Effector CD4-positive, alpha-beta T cell (primary cell): ENCODE measurements at regions not wholly inside any gene's neighbourhood (a gene's known extent, or its start where the extent isn't known, plus 50 kb on each side); places are given as distances from the start of the nearest gene placed in this dataset.

Experiments
- DNase-seq: peaks from one replicate; pipeline ENCODE4 v3.0.0-alpha.2; 2020

- DNase-seq, result no peak
Observed at GRCh38 chr7:132733860-132734259, 157.6 kb upstream of the PLXNA4 start.

GRCh38 chr7:132732321-132732865 lies 156.1 kb upstream of the PLXNA4 start:
- no peak for DNase-seq

GRCh38 chr7:132730105-132730504 lies 153.8 kb upstream of the PLXNA4 start:
- no peak for DNase-seq

- DNase-seq, result no peak
Observed at GRCh38 chr7:132723506-132724081, 147.3 kb upstream of the PLXNA4 start.

GRCh38 chr7:132720835-132721234 lies 144.6 kb upstream of the PLXNA4 start:
- DNase-seq, result no peak

GRCh38 chr7:132713893-132714292 lies 137.6 kb upstream of the PLXNA4 start:
- no peak for DNase-seq

GRCh38 chr7:132709971-132710567 lies 133.8 kb upstream of the PLXNA4 start:
- DNase-seq, result peak; percentile 8

GRCh38 chr7:132708470-132708869 lies 132.2 kb upstream of the PLXNA4 start:
- no peak for DNase-seq

GRCh38 chr7:132705146-132705545 lies 128.9 kb upstream of the PLXNA4 start:
- no peak for DNase-seq

GRCh38 chr7:132703742-132704141 lies 127.5 kb upstream of the PLXNA4 start:
- no peak for DNase-seq

GRCh38 chr7:132697003-132697402 lies 120.7 kb upstream of the PLXNA4 start:
- no peak for DNase-seq

- DNase-seq, result no peak
Observed at GRCh38 chr7:132696332-132696731, 120.1 kb upstream of the PLXNA4 start.

GRCh38 chr7:132691201-132691600 lies 114.9 kb upstream of the PLXNA4 start:
- DNase-seq, result no peak

GRCh38 chr7:132690174-132690573 lies 113.9 kb upstream of the PLXNA4 start:
- DNase-seq, result no peak

- no peak for DNase-seq
Observed at GRCh38 chr7:132687981-132688383, 111.7 kb upstream of the PLXNA4 start.

GRCh38 chr7:132687016-132687415 lies 110.7 kb upstream of the PLXNA4 start:
- DNase-seq, result no peak

GRCh38 chr7:132685277-132685676 lies 109.0 kb upstream of the PLXNA4 start:
- no peak for DNase-seq

- DNase-seq, result no peak
Observed at GRCh38 chr7:132683896-132684690, 107.8 kb upstream of the PLXNA4 start.

GRCh38 chr7:132681951-132682350 lies 105.7 kb upstream of the PLXNA4 start:
- no peak for DNase-seq

- no peak for DNase-seq
Observed at GRCh38 chr7:132680590-132680989, 104.3 kb upstream of the PLXNA4 start.

- no peak for DNase-seq
Observed at GRCh38 chr7:132678656-132679055, 102.4 kb upstream of the PLXNA4 start.

- DNase-seq, result no peak
Observed at GRCh38 chr7:132677918-132678317, 101.6 kb upstream of the PLXNA4 start.

- DNase-seq, result no peak
Observed at GRCh38 chr7:132672200-132672990, 96.1 kb upstream of the PLXNA4 start.
